HG02938 (cell line): ENCODE measurements at regions not wholly inside any gene's neighbourhood (a gene's known extent, or its start where the extent isn't known, plus 50 kb on each side); places are given as distances from the start of the nearest gene placed in this dataset.

Experiments
- ATAC-seq: cut with Tn5 transposase; IDR thresholded peaks from one replicate; pipeline ENCODE4 v1.9.1; 2021; ENCODE audit warnings: mild to moderate bottlenecking, moderate library complexity; ENCODE audit not compliant: unreplicated experiment

- ATAC-seq, result no peak
These were observed 51.9 kb upstream of the ARHGAP42 start for GRCh38 chr11:100635194-100635593.

- ATAC-seq, result no peak
These were observed 50.6 kb upstream of the ARHGAP42 start for GRCh38 chr11:100636536-100636935.
